ENCODE measurements at regions not wholly inside any gene's neighbourhood (a gene's known extent, or its start where the extent isn't known, plus 50 kb on each side); places are given as distances from the start of the nearest gene placed in this dataset.

GRCh38 chr5:72607381-72607780 is 100.2 kb upstream of the ZNF366 start:
- DNase-seq (no peak), ATAC-seq (ENCODE audit: insufficient read depth, low read depth) (no peak)
- Histone ChIP-seq H3K36me3 (ENCODE audit: insufficient read depth, low read length) (no peaks in the 10 kb centered on the region), H3K27me3 (ENCODE audit: insufficient read depth, low read length, poor library complexity) (peaks cover 4% of the 10 kb centered on the region), H3K9me3 (ENCODE audit: insufficient read depth, low read length, severe bottlenecking) (no peaks in the 10 kb centered on the region), H2AFZ (ENCODE audit: low read depth, low read length) (no peak overlapping the region), H3K9ac (ENCODE audit: low read depth, low read length) (no peak overlapping the region), H4K20me1 (ENCODE audit: insufficient read depth, low read length) (no peaks in the 10 kb centered on the region), H3K4me3 (ENCODE audit: low read depth in 1 of 2, low read length in 2 of 2) (no peak overlapping the region), H3K79me2 (ENCODE audit: insufficient read depth, low read length) (no peaks in the 10 kb centered on the region), H3K4me1 (ENCODE audit: insufficient read depth, low read length) (no peaks in the 10 kb centered on the region), H3K4me2 (ENCODE audit: insufficient read depth, low read length) (no peak overlapping the region), H3K27ac (ENCODE audit: low read length) (no peak overlapping the region)
- TF ChIP-seq CTCF (IDR thresholded peaks at IDR 0.05; ENCODE audit: borderline replicate concordance, extremely low read depth, low read length, poor library complexity, severe bottlenecking) = no peak
- no peak for TF ChIP-seq EZH2 (IDR thresholded peaks at IDR 0.05; ENCODE audit: borderline replicate concordance, low read depth, low read length, severe bottlenecking)

GRCh38 chr5:72606525-72606924 is 99.3 kb upstream of the ZNF366 start:
- no peak overlapping the region for H3K9ac ChIP-seq (ENCODE audit: low read depth, low read length)
- no peaks in the 10 kb centered on the region for H3K9me3 ChIP-seq (ENCODE audit: insufficient read depth, low read length, severe bottlenecking)
- no peak overlapping the region for H3K4me2 ChIP-seq (ENCODE audit: insufficient read depth, low read length)
- no peak overlapping the region for H3K4me3 ChIP-seq (ENCODE audit: low read depth in 1 of 2, low read length in 2 of 2)
- no peak overlapping the region for H2AFZ ChIP-seq (ENCODE audit: low read depth, low read length)
- DNase-seq (no peak), ATAC-seq (ENCODE audit: insufficient read depth, low read depth) (no peak)
- no peaks in the 10 kb centered on the region for H3K79me2 ChIP-seq (ENCODE audit: insufficient read depth, low read length)
- H4K20me1 ChIP-seq (ENCODE audit: insufficient read depth, low read length) = no peaks in the 10 kb centered on the region
- H3K27ac ChIP-seq (ENCODE audit: low read length) = no peak overlapping the region
- no peaks in the 10 kb centered on the region for H3K4me1 ChIP-seq (ENCODE audit: insufficient read depth, low read length)
- H3K27me3 ChIP-seq (ENCODE audit: insufficient read depth, low read length, poor library complexity) = peaks cover 4% of the 10 kb centered on the region
- H3K36me3 ChIP-seq (ENCODE audit: insufficient read depth, low read length) = no peaks in the 10 kb centered on the region
- TF ChIP-seq CTCF (IDR thresholded peaks at IDR 0.05; ENCODE audit: borderline replicate concordance, extremely low read depth, low read length, poor library complexity, severe bottlenecking) (no peak), EZH2 (IDR thresholded peaks at IDR 0.05; ENCODE audit: borderline replicate concordance, low read depth, low read length, severe bottlenecking) (no peak)

- no peak overlapping the region for H3K27ac ChIP-seq (ENCODE audit: low read length)
These were observed 98.4 kb upstream of the ZNF366 start for GRCh38 chr5:72605632-72606031.

More at GRCh38 chr5:72605632-72606031, 98.4 kb upstream of the ZNF366 start:
- ATAC-seq (ENCODE audit: insufficient read depth, low read depth) (no peak), DNase-seq (no peak)
- no peak for TF ChIP-seq CTCF (IDR thresholded peaks at IDR 0.05; ENCODE audit: borderline replicate concordance, extremely low read depth, low read length, poor library complexity, severe bottlenecking)
- no peak for TF ChIP-seq EZH2 (IDR thresholded peaks at IDR 0.05; ENCODE audit: borderline replicate concordance, low read depth, low read length, severe bottlenecking)
- H3K4me1 ChIP-seq (ENCODE audit: insufficient read depth, low read length) = no peaks in the 10 kb centered on the region
- no peaks in the 10 kb centered on the region for H4K20me1 ChIP-seq (ENCODE audit: insufficient read depth, low read length)
- H3K9ac ChIP-seq (ENCODE audit: low read depth, low read length) = no peak overlapping the region
- no peaks in the 10 kb centered on the region for H3K36me3 ChIP-seq (ENCODE audit: insufficient read depth, low read length)
- no peak overlapping the region for H3K4me3 ChIP-seq (ENCODE audit: low read depth in 1 of 2, low read length in 2 of 2)
- no peaks in the 10 kb centered on the region for H3K79me2 ChIP-seq (ENCODE audit: insufficient read depth, low read length)
- H2AFZ ChIP-seq (ENCODE audit: low read depth, low read length) = no peak overlapping the region
- H3K9me3 ChIP-seq (ENCODE audit: insufficient read depth, low read length, severe bottlenecking) = no peaks in the 10 kb centered on the region
- H3K27me3 ChIP-seq (ENCODE audit: insufficient read depth, low read length, poor library complexity) = peaks cover 4% of the 10 kb centered on the region
- no peak overlapping the region for H3K4me2 ChIP-seq (ENCODE audit: insufficient read depth, low read length)
